ACHN (cell line): ENCODE measurements at regions not wholly inside any gene's neighbourhood (a gene's known extent, or its start where the extent isn't known, plus 50 kb on each side); places are given as distances from the start of the nearest gene placed in this dataset.

Source experiments
- DNase-seq: peaks from one replicate; pipeline ENCODE4 v3.0.0-alpha.2; 2015
- in situ Hi-C: cut with HindIII; loops from 2 replicates; pipeline ENCODE4 v1.10.0; 2017; ENCODE audit warnings: low sequenced_read_pairs, low pct_ligation_motif_present, low pct_unique_long_range_greater_than_20kb

DNA sequence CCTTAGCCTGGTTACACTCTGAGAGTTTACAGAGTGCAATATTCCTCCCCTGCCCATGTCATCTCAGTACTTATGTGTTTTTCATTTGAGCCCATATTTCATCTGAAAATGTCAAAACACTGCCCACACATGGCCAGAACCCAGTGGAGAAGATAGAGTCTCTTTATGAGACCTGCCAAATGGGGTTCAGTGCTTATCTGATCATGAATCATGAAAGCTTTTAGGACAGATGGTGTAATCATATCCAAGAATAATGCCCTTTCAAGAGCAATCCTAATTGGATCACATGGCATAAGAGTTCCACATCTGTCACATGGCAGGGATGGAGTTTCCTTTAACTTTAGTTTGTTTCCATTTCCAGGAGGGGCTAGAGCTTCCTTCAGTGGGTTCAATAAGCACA lies 77.2 kb upstream of the AGBL1 start:
- in situ Hi-C loops, result no loop called here

DNA sequence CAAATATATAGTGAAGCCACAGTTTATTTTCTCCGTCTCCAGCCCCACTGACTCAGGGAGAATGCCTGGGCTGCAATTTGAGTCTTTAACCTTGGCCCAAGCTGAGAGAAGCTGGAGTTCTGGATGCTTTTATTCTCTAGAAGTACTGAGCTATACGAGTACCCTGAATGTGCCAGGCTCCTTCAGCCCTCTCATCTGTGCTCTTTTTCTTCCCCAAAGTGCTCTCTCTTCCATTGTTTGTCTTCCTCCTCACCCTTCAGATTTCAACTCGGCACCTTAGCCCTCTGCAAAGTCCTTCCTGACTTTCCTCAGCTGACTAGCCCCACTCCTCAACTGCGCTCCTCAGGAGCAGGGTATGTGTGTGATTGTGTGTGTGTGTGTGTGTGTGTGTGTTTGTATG lies 75.6 kb upstream of the AGBL1 start:
- no peak for DNase-seq
- in situ Hi-C loops, result no loop called here

More for the DNA sequence above, 77.2 kb upstream of the AGBL1 start:
- no peak for DNase-seq

DNA sequence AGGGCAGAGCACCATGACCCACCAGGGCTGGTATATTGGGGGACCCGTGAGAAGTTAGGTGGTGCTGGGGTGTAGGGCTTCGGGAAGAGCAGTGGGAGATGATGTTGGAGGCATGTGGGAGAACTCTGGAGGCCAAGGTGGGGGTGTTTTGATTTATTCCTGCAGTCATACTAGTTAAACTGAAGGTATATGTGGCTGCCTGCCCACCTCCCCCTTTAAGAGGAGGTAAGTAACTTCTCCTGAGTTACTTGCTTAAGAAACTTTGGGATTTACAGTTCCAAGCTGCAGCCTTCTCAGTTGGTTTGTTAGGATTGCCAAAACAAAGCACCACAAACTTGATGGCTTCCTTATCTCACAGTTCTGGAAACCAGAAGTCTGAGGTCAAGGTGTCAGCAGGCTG lies 73.1 kb upstream of the AGBL1 start:
- in situ Hi-C loops, result no loop called here
- no peak for DNase-seq

DNA sequence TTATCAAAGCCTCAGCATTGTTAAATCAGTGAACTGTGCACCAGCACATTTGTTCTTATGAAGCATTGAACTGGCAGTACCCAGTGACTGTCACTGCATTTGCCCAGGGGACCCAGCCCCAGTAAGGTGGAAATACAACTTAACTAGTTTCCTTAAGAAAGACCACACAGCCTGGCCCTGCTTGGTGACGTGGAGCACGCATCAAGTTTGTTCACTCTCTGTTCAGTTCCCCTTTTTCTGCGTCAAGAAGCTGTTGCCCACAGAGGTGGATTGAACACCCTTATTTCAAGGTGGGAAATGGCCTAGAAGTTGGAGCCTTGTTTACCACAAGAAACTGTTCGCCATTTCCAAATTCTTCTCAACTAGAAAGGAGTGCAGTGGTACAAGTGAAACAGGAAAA lies 69.9 kb upstream of the AGBL1 start:
- DNase-seq, result no peak
- in situ Hi-C loops, result no loop called here

DNA sequence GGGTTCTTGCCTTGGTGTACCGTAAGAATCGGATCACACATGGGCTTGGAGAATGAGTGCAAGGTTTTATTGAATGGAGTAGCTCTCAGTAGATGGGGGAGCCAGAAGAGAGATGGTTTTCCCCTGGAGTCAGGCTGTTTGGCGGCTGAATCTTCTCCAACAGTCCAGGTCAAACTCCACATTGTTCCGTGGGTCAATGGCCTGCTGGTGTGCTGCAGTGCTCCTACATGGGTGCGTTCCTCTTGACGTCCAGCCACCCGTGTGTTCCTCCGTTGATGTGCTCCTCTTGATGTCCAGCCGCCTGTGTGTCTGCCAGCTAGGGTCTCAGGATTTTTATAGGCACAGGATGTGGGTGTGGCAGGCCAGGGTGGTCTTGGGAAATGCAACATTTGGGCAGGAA lies 69.3 kb upstream of the AGBL1 start:
- in situ Hi-C loops, result no loop called here
- DNase-seq, result no peak

DNA sequence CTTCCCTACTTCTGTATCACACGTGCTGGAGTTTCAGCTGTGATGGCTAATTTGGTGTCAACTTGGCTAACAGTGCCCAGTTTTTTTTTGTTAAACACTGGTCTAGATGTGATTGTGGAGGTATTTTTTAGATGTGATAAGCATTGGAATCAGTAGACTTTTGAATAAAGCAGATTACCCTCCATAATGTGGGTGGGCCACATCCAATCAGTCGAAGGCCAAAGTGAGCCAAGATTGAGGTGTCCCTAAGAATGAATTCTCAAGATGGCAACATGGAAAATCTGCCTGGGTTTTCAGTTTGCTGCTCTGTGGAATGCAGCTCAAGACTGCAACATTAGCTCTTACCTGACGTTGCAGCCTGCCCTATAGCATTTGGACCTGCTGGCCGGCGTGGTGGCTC lies 68.8 kb upstream of the AGBL1 start:
- DNase-seq, result no peak
- in situ Hi-C loops, result no loop called here

DNA sequence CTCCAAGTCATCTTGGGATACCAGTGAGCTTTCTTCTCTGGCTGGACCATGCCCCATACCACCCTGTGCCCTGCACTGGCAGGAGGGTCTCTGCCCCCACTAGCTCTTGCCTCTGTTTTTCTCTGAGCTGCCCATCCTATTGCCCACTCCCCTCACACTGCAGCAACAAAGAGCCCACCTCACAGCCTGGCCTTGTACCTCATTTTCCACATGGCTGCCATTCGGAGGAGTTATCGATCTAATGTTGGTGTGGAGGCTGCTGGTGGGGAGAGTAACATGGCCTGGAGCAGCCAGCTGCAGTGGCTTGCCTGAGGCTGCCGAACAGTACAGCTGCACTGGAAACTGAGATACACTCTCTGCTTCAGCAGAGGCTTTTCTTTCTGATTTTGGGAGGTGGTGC lies 65.7 kb upstream of the AGBL1 start:
- no peak for DNase-seq

DNA sequence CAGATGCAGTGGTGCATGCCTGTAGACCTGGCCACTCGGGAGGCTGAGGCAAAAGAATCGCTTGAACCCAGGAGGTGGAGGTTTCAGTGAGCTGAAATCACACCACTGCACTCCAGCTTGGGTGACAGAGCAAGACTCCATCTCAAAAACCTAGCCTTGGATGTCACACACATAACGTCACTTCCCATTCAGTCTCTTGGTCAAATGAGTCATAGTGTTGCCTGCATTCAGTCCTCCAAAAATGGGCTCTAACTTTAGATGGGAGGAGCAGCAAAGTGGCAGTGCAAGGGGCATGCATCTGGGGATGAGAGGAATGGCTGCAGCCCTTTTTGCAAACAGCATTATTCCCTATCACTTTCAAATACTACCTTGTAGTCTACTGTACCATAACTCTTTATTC lies 62.9 kb upstream of the AGBL1 start:
- in situ Hi-C loops, result no loop called here
- DNase-seq, result no peak

More for the DNA sequence above, 65.7 kb upstream of the AGBL1 start:
- in situ Hi-C loops, result no loop called here

DNA sequence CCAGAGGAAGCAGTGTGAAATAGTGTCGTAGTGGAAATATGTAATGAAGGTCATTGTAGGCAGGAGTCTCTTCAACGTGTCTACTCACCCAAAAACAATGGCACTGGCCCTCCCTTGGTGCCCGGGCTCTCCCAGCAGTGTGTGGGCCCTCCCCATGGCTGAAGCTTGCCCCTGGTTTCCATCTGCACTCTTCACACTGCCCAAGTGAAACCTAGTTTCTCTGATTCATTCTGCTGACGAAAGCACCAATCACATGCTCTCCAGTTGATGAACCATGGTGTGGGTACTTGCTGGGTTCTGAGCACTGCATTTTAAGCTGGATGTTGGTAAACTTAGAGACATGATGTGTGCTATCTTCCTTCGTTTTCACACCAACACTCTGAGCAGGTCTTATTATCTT lies 61.0 kb upstream of the AGBL1 start:
- no peak for DNase-seq
- in situ Hi-C loops, result no loop called here

DNA sequence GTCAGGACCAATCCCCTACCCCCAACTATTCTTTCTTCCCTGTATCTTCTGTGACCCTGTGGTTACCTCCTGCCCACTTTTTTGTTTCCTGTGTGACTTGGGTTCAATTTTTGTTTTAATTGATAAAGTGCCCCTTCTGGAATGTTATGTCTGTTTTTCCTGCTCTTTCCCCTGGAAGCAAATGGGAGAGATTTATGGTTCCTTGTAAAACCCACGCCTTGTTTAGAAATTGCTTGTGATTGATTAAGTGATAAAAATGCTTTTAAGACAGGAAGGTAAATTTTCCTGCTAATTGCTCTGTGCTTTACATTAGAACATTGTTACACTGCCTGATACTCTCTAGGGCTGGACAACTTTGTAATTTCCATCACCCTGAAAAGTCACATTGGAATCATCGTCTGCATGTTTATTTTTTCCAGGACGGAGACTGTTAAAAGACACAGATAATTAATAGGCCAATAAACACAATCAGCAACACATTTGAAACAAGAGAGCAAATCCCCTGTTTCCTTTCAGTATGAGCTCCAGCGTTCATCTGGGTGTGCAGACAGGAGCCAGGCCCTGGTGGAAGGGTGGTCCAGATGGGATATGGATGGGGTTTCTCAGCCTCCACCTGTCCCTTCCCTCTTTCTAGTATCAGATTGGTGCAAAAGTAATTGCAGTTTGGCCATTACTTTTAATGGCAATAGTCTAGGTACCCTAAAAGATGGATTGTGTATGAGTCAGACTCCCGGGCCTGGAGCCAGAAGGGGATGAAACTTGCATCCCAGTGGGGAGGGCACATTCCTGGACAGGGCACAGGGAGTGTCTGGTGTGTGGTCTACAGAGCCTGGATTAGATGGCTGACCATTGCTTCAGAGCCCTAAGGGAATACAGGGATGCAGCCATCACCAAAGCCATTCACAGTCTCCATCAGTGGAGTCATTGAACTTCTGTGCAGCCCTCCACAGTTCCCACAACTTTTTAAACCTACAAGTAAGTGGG lies 58.1 kb upstream of the AGBL1 start:
- DNase-seq, result peak; percentile 45
- in situ Hi-C loops, result no loop called here

DNA sequence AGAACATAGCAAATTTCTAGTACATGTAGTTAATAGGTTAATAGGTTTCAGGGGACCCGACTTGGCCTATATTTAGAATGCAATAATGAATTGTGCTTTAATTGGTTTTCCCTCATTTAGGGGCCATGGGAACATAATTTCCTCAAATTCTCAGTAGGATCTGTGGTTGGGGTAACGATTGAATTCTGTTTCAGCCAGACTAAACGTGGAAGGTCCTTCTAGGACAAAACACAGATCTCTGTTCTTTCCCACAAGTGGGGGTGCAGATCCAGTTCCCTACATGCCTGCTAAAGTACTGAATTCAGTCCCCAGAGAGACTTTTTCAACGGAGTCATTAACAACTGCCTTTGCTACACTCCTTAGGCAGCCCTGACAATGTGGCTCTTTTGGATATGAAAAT lies 50.7 kb upstream of the AGBL1 start:
- no peak for DNase-seq
- in situ Hi-C loops, result no loop called here
